Forelimb muscle (tissue), 1 donor: ENCODE measurements at regions not wholly inside any gene's neighbourhood (a gene's known extent, or its start where the extent isn't known, plus 50 kb on each side); places are given as distances from the start of the nearest gene placed in this dataset.

Experiments used
- DNase-seq: peaks from one replicate; pipeline ENCODE4 v3.0.0-alpha.2; 2013; ENCODE audit warnings: low read depth

DNA sequence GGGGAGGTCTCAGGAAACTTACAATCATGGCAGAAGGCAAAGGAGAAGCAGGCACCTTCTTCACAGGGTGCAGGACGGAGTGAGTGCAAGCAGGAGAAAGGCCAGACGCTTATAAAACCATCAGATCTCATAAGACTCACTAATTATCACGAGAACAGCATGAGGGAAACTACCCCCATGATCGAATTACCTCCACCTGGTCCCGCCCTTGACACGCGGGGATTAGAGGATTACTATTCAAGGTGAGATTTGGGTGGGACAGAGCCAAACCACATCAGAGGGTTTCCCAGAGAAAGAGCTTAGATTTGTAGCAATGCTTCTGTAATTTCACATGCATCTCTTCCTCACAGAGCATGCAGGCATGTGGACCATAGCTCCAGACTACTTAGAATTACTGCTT lies 615.7 kb upstream of the UBE2E2 start:
- no peak for DNase-seq

DNA sequence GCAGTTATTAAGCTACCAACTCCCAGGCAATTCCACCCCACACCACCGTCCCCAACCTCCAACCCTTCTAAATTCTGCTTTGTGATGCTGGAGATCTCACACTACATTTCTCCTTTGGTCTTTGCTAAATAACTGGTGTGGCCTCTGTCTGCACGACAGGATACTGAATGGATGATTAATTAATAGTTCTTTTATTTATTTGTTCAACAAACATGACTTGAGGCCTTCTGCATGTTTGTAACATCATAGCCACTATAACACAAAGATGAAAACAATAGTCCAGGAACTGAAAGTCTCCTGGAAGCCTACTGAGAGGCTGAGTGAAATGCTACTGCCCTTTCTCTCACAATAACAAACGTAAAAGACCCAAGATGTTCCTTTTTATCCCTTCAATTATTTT lies 609.5 kb upstream of the UBE2E2 start:
- DNase-seq: no peak

DNA sequence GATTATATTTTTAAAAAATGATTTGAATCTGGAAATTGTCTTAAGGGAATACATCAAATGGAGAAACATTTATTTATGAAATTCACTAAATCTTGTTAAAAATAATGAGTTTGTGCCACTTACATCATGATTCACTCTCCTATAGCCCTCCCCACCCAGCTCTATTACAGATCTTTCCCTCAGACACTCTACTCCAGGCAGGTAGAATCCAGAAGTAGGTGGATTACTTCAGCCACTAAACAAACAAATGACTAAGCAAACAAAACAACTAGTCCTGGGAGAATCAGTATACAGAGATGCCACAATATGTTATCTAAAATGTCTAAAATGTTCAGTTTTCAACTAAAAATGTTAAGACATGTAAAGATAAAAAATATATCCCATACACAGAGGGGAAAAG lies 608.1 kb upstream of the UBE2E2 start:
- no peak for DNase-seq

DNA sequence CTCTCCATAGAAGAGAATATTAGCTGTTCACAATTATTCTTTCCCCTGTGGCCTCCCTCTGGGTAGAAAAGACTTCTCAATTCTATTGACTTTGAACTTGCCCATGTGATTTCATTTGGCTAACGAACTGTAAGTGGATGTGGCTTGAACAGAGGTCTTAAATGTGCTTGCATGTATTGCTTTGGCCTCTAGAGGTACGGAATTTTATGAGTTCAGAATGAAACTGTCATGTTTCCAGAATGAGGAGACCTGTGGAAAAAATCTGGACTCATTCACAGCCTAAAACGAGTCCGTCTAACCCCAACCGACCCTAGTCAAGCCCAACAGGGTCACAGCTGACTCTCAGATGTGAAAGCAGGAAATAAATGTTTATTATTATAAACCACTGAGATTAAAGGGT lies 596.7 kb upstream of the UBE2E2 start:
- peak; percentile 22 for DNase-seq

DNA sequence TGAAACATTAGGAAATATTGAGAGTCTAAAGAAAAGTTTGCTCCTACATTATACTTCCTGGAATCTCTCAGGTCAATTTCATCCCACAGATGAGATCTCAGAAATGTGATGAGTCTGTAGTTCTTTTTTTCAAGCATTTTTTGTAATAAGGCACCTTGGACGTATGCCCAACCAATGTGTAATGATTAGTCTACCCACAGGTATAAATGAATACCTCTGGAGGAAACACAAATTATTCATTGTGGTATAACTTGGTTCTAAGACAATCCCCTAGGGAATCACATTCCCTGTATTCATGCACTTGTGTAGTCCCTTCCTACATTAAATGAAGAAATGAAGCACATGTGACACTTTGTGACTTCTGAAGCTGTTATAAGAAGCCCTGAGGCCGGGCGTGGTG lies 596.2 kb upstream of the UBE2E2 start:
- DNase-seq: no peak

DNA sequence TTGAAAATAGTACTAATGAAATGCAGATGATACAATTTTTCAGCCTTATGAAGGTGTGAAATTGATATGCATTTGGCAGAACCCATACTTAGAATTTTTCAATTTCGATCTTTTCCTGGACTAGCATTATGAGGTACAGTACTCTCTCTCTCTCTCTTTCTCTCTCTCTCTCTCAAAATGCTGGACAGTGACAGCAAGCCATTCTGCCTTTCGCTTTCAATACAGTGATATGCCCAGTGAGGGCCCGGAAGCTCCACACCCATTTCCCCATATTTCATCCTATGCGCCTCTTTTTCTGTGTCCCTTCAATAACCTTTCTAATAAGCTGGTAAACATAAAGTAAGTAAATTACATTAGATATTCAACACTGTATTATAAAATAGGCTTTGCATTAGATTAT lies 595.0 kb upstream of the UBE2E2 start:
- DNase-seq: no peak

DNA sequence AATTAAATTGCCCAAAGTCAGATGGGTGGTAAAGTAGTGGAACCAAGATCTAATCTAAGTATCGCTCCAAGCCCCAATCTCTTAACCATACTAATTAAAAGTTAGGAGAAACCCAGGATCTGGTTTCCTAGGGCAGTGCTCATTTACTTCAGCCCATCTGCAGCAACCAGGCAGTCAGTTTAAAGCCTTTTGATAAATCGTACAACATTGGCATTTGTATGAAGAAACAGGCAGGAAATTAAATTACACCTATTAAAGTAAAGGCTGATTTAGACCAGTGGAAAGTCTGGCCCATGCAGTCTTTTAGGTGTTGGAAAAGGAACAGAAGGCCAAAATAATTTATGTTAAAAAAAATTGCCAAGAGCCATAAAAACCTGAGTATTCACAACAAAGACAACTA lies 594.4 kb upstream of the UBE2E2 start:
- DNase-seq: no peak

DNA sequence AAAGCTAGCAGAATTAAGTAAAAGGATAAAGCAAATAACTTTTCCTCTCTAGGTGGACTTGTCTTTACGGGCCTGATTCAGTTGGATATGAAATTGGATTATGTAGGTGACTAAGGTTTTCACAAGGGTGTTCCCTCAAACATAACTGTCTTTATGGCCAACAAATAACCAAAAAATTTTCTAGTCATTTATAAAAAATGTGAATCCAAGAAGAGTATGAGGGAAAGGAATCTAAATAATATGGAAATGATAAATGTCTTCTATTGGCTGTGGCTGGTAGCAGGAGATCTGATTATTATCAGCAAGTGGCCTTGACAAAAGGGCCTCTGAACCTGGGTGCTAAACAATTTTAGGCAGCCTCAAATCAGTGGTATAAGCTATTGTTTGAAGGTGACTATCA lies 594.0 kb upstream of the UBE2E2 start:
- no peak for DNase-seq

DNA sequence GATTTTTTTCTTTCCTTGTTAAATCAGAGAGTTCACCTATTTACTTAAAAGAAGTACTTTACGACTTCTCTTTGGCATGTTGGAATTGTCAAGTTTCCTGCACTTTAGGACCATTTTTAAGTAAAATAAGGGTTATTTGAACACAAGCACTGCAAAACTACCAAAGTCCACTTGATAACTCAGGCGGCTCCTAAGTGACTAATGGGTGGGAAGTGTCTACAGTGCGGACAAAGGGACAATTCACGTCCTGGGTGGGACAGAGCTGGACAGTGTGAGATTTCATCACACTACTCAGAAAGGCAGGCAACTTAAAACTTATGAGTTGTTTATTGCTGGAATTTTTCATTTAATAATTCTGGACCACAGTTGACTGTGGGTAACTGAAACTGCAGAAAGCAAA lies 590.2 kb upstream of the UBE2E2 start:
- DNase-seq: no peak

DNA sequence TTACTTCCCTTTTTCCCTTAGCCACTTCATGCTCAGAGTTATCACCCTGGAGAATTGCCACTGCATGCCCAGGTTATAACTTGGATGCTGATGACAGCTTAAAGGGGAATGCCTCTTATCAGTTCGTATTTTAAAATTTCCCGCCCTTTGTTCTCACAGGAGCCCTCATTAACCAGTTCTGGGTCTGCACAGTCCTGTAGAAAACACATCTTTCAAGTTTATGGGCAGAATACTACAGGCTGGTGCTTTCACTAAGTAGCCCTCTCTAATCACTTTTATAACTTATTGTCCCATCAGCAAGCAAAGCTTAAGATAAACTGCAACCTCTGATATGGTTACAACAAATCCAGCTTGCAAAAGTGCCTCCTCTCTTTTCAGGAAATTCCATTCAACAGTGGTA lies 587.3 kb upstream of the UBE2E2 start:
- no peak for DNase-seq

DNA sequence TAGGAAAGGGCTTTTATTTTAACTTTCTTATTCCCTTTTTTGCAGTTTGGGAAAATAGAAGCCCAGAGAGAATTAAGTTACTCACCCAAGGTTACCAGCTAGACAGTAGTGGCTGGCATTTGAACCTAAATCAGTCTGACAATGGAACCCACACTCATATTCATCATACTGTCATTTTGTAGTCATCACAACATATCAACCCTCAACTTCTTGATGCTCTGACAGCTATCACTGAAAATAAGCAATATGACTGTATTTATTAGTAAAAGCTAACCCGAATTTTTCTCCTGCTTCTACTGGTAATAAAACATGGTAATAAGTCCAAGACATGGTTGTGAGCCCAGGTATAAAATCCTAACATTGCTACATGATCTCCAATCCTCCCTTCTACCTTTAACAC lies 585.8 kb upstream of the UBE2E2 start:
- no peak for DNase-seq

DNA sequence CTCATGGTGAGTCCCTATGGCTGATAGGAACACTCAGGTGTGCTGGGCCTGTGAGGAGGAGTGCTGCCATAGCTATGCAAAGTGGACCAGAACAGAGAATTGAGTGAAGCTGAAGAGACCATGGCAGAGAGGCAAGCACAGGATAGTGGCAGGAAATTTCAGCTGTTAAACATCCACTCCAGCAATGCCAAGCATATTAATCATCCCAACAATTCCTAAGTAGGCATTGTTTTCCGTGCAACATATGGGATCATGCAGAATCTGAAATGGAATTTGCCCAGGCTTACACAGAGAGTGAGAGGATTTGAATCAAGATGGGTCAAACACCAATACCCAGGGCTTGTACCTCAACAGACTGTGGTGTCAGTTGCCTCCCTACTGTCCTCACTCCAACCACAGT lies 582.6 kb upstream of the UBE2E2 start:
- no peak for DNase-seq

DNA sequence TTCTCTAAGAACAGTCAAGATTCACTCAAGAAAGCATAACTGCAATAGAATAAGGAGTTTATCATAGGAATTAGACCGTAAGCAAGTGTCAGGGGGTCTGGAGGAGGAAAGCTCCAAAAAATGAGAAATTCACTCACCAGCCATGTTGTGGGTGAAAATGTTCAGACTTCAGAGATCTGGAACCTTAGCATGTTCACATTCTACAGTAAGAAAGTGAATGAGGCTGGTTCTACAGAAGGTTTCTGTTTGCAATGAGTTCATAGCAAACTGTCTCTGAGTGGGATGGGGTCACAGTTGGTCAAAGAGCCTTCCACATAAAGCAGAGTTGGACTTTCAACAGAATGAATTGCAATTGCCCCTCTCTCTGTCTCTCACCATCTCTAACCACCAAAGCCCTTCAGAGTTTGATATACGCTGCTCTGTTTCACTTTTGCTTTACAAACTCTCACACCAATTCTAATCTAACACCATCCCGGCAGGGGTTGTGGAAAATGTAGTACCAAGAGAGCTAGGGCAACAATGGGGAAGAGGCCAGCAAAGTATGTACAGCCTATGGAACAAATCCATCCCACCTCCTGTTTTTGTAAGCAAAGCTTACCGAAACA lies 581.8 kb upstream of the UBE2E2 start:
- no peak for DNase-seq

DNA sequence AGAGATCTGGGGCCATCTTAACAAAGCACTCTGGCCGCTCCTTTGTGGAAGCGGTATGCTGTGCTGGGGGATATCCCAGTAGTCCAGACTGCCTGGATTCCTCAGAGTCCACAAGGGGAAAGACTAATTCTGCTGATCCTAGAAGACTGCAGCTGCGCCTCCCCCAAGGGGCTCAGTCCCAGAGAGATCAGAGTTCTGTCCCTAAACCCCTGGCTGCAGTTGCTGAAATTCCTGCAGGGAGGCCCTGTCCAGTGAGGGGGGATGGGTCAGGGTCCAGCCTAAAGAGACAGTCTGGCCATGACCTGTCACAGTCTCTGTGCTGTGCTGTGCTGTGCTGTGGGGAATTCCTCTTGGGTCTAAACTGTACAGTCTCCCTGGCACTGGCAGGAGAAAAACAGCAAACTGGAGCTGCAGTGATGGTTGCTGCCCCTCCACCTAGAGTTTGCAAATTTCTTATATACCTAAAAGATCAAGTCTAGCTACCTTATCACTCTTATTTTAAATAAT lies 575.1 kb upstream of the UBE2E2 start:
- DNase-seq: no peak

DNA sequence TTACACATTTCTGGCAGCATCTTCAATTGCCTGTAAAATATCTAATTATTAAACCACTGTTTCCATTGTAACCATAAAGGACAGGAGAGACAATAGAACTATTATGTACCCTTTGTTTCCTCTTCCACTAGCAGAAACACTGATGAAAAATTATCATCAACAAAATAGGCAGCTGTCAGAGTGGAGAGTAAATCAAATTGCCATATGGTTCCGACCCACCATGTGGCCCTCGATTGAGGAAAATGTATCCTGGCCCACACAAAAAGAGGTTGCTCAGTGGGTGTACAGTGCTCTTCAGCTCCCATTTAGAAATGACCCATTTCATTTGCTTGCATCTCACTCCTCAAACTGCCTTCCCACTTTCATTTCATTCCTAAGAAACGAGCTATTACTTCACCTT lies 570.6 kb upstream of the UBE2E2 start:
- no peak for DNase-seq

DNA sequence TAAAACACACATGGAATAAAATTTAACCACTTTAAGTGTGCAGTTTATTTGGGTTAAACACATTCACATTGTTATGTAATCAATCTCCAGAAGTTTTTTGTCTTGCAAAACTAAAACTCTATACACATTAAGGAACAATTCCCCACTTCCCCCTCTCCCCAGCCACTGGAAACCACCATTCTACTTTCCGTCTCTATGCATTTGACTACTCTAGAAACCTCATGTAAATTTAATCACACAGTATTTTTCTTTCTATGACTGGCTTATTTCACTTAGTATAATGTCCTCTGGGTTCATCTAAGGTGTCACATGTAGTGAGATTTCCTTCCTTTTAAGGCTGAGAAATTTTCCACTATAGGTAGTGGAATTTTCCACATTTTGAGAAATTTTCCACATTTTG lies 568.7 kb upstream of the UBE2E2 start:
- DNase-seq: no peak

DNA sequence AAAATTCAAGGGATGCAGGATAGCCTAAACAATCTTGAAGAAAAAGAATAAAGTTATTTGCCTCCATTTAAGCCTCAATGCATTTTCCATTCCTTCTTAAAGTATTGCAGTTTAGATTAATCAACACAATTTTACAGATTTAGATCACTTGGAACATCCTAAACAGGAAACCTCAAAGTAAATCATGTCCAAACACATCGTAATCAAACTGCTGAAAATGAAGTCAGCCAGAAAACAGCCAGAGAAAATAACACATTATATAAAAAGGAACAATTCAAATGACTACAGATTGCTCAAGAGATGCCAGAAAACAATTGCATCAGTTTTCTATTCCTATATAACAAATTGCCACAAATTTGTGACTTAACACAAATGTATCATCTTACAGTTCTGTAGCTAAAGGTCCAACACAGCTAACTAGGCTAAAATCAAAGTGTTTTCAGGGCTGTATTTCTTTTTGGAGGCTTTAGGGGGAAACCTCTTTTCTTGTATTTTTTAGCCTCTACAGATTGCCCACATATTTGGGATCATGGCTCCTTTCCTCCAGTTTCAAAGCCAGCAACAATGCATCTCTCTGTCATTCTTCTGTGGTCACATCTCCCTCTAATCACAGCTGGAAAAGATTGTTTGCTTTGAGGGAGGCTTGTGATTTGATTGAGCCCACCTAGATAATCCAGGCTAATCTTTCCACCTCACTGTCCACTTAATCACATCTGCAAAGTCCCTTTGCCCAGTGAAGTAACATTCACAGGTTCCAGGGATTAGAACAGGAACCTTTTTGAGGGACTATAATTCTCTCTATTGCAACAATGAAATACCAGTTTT lies 543.3 kb upstream of the UBE2E2 start:
- DNase-seq: peak; percentile 53

DNA sequence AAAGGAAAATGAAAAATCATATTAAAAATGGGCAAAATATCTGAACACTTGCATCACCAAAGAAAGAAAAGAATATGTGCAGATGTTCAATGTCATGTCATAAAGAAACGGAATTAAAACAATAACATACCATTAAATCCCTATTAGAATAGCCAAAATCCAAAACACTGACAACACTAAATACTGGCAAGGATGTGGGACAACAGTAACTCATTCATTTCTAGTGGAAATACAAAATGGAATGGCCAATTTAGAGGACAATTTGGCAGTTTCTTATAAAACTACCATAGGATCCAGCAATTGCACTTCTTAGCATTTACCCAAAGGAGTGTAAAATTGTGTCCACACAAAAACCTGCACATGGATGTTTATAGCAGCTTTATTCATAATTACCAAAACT lies 542.5 kb upstream of the UBE2E2 start:
- no peak for DNase-seq

DNA sequence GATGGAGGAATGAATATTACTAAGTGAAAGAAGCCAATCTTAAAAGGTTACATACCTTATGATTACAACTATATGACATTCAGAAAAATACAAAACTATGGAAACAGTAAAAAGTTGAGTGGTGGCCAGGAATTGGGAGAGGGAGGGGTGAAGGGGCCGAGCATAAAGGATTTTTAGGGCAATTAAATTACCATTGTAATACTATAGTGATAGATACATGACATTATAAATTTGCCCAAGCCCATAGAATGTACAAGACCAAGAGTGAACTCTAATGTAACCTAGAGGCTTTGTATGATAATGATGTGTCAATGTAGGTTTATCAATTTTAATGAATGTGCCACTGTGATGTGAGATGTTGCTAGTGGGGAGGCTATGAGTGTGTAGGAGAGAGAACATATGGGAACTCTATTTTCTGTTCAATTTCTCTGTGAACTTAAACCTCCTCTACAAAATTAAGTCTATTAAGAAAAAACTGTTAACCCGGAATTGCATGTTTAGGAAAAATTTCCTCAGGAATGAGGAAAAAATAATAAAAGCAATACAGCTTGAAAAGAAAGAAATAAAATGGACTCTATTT lies 541.9 kb upstream of the UBE2E2 start:
- DNase-seq: no peak

DNA sequence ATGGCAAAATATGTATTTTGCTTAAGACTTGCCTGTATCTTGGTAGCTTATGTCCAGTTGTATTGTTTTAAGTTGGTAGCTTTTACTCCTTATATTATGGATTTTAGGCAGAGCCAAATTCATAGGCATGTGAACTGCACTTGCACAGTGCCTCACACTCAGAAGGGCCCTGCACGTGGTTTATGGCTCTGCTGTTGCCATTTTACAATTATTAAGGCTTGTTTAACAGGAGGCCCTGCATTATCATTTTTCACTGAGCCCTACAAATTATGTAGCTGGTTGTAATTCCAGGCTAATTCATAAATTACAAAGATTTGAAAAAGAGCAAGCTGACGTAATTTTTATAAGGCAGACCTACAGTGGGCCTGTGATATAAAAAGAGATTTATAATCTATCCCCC lies 537.6 kb upstream of the UBE2E2 start:
- no peak for DNase-seq

DNA sequence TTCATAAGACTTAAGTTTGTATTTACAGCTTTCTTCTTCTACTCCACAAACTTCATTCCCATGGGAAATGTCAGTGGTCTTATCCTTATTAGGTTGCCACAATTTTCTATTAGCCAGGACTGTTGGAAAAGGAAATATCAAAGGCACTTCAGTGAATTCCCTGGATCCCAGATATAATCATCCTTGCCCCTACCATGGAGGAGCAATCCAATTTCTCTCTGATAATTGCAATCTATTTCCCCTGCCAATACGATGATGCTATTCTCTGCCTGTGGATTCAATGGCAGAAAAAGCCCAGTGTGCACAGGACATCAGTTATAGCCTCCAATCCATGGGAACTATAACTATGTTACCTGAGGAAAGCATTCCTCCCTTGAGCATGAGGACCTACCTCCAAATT lies 536.4 kb upstream of the UBE2E2 start:
- no peak for DNase-seq

DNA sequence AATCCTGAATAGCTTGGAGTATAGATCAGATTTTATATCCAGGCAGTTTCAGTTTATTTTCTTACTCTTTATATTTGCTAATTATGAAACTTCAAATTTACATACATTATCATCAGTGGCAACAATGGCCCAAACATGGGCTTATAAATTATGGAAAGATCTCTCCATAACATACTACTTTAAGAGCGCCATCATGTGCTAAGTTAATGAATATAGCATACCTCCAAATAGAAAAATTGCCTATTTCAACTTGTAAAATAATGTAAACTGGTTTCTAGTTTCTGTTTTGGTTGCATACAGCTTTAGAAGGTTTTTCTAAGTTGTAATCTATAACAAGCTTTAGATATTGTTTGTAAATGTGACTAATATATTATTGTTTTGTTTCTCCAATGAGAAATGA lies 531.3 kb upstream of the UBE2E2 start:
- DNase-seq: no peak

DNA sequence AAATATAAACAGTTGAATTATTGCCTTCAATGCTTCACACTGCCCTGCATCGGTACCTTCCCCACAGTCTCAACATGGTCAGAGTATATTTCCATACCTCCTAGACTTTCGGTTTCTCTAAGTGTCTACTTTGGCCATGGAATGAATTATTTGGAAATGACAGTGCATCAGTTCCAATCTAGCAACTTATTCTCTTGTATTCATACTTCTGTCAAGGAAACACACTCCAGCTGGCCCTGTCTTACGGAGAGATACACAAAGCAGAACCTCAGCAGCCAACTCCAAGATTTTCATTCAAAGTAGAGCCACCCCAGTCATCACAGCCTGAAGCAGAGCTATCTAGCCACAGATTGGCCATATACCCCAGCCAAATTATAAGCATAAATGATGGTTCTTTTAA lies 518.4 kb upstream of the UBE2E2 start:
- DNase-seq: no peak
